ENCODE measurements at regions not wholly inside any gene's neighbourhood (a gene's known extent, or its start where the extent isn't known, plus 50 kb on each side); places are given as distances from the start of the nearest gene placed in this dataset.

GRCh38 chr16:85497622-85498314 lies 115.4 kb upstream of the GSE1 start:
- TF ChIP-seq, protein P1, sequence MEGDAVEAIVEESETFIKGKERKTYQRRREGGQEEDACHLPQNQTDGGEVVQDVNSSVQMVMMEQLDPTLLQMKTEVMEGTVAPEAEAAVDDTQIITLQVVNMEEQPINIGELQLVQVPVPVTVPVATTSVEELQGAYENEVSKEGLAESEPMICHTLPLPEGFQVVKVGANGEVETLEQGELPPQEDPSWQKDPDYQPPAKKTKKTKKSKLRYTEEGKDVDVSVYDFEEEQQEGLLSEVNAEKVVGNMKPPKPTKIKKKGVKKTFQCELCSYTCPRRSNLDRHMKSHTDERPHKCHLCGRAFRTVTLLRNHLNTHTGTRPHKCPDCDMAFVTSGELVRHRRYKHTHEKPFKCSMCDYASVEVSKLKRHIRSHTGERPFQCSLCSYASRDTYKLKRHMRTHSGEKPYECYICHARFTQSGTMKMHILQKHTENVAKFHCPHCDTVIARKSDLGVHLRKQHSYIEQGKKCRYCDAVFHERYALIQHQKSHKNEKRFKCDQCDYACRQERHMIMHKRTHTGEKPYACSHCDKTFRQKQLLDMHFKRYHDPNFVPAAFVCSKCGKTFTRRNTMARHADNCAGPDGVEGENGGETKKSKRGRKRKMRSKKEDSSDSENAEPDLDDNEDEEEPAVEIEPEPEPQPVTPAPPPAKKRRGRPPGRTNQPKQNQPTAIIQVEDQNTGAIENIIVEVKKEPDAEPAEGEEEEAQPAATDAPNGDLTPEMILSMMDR (IDR thresholded peaks at IDR 0.05; ENCODE audit: low read depth, low read length, missing control alignments) = no peak
- Histone ChIP-seq H3K4me3 (ENCODE audit: low read depth, low read length) (no peak overlapping the region), H3K36me3 (replicated peaks) (no peaks in the 10 kb centered on the region), H3K27me3 (replicated peaks) (no peaks in the 10 kb centered on the region), H3K27ac (no peak overlapping the region)
- in situ Hi-C loops (cut with HindIII; ENCODE audit: low pct_ligation_motif_present, low sequenced_read_pairs) = no loop called here
- DNase-seq = no peak

GRCh38 chr16:85498607-85499006 lies 114.5 kb upstream of the GSE1 start:
- H3K27me3 ChIP-seq (replicated peaks) = no peaks in the 10 kb centered on the region
- TF ChIP-seq, protein P1 (IDR thresholded peaks at IDR 0.05; ENCODE audit: low read depth, low read length, missing control alignments) = no peak
- no peak for DNase-seq
- no peaks in the 10 kb centered on the region for H3K36me3 ChIP-seq (replicated peaks)
- no peak overlapping the region for H3K4me3 ChIP-seq (ENCODE audit: low read depth, low read length)
- in situ Hi-C loops (cut with HindIII; ENCODE audit: low pct_ligation_motif_present, low sequenced_read_pairs) = no loop called here
- H3K27ac ChIP-seq = no peak overlapping the region

- DNase-seq = no peak
- Histone ChIP-seq H3K27ac (no peak overlapping the region), H3K36me3 (replicated peaks) (no peaks in the 10 kb centered on the region), H3K27me3 (replicated peaks) (no peaks in the 10 kb centered on the region), H3K4me3 (ENCODE audit: low read depth, low read length) (no peak overlapping the region)
- in situ Hi-C loops (cut with HindIII; ENCODE audit: low pct_ligation_motif_present, low sequenced_read_pairs) = no loop called here
- TF ChIP-seq, protein P1 (IDR thresholded peaks at IDR 0.05; ENCODE audit: low read depth, low read length, missing control alignments) = no peak
Observed at GRCh38 chr16:85500220-85500619, 112.9 kb upstream of the GSE1 start.

- TF ChIP-seq, protein P1 (IDR thresholded peaks at IDR 0.05; ENCODE audit: low read depth, low read length, missing control alignments) = no peak
- H3K4me3 ChIP-seq (ENCODE audit: low read depth, low read length) = no peak overlapping the region
- H3K27me3 ChIP-seq (replicated peaks) = no peaks in the 10 kb centered on the region
- H3K36me3 ChIP-seq (replicated peaks) = no peaks in the 10 kb centered on the region
- DNase-seq = no peak
- no peak overlapping the region for H3K27ac ChIP-seq
- in situ Hi-C loops (cut with HindIII; ENCODE audit: low pct_ligation_motif_present, low sequenced_read_pairs) = no loop called here
Observed at GRCh38 chr16:85501900-85502299, 111.2 kb upstream of the GSE1 start.

- Histone ChIP-seq H3K4me3 (ENCODE audit: low read depth, low read length) (no peak overlapping the region), H3K27me3 (replicated peaks) (no peaks in the 10 kb centered on the region), H3K36me3 (replicated peaks) (no peaks in the 10 kb centered on the region), H3K27ac (no peak overlapping the region)
- no peak for DNase-seq
- in situ Hi-C loops (cut with HindIII; ENCODE audit: low pct_ligation_motif_present, low sequenced_read_pairs) = no loop called here
- TF ChIP-seq, protein P1 (IDR thresholded peaks at IDR 0.05; ENCODE audit: low read depth, low read length, missing control alignments) = no peak
Observed at GRCh38 chr16:85502357-85502756, 110.8 kb upstream of the GSE1 start.

- in situ Hi-C loops (cut with HindIII; ENCODE audit: low pct_ligation_motif_present, low sequenced_read_pairs) = no loop called here
- TF ChIP-seq, protein P1 (IDR thresholded peaks at IDR 0.05; ENCODE audit: low read depth, low read length, missing control alignments) = no peak
Observed at GRCh38 chr16:85503679-85504231, 109.4 kb upstream of the GSE1 start.

More at GRCh38 chr16:85503679-85504231, 109.4 kb upstream of the GSE1 start:
- DNase-seq = no peak
- H3K27me3 ChIP-seq (replicated peaks) = no peaks in the 10 kb centered on the region
- no peaks in the 10 kb centered on the region for H3K36me3 ChIP-seq (replicated peaks)
- H3K4me3 ChIP-seq (ENCODE audit: low read depth, low read length) = no peak overlapping the region
- H3K27ac ChIP-seq = no peak overlapping the region
